ENCODE measurements at regions not wholly inside any gene's neighbourhood (a gene's known extent, or its start where the extent isn't known, plus 50 kb on each side); places are given as distances from the start of the nearest gene placed in this dataset.

DNA sequence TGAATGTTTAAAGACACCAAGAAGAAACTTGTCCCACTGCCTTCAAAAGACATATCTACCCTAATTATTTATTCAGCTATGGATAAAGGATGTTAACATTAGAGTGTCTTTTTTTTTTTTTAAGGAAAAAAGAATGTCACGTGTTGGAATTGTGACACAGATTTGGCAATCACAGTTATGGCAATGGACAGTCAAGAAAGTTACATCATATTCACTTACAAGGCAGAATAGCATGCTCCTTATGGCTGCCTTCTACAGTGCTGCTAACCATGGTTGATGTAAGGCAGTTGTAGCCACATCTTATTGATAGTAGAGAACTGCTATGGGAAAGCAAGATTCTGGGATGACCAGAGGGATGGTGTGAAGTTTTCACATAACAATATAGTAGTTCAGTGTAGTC, 128.8 kb upstream of the ZBTB20 start:
- no peaks in the 10 kb centered on the region for H3K27me3 ChIP-seq
- no peak overlapping the region for H3K4me3 ChIP-seq
- no peak for DNase-seq
- H3K27ac ChIP-seq: no peak overlapping the region
- intact Hi-C loops (cut with DNase I): no loop called here
- H3K36me3 ChIP-seq: no peaks in the 10 kb centered on the region
- no peaks in the 10 kb centered on the region for H3K4me1 ChIP-seq
- no peak for TF ChIP-seq CTCF (IDR thresholded peaks at IDR 0.05)
- H3K9ac ChIP-seq (ENCODE audit: low read depth in 2 of 2, low read length in 2 of 2): no peak overlapping the region
- no peaks in the 10 kb centered on the region for H3K9me3 ChIP-seq

GRCh38 chr3:115279939-115280338, 132.9 kb upstream of the ZBTB20 start:
- no peaks in the 10 kb centered on the region for H3K27me3 ChIP-seq
- H3K9me3 ChIP-seq: no peaks in the 10 kb centered on the region
- H3K4me1 ChIP-seq: no peaks in the 10 kb centered on the region
- H3K27ac ChIP-seq: no peak overlapping the region
- no peak for DNase-seq
- H3K36me3 ChIP-seq: no peaks in the 10 kb centered on the region
- H3K4me3 ChIP-seq: no peak overlapping the region
- TF ChIP-seq CTCF (IDR thresholded peaks at IDR 0.05): no peak
- intact Hi-C loops (cut with DNase I): no loop called here
- no peak overlapping the region for H3K9ac ChIP-seq (ENCODE audit: low read depth in 2 of 2, low read length in 2 of 2)

DNA sequence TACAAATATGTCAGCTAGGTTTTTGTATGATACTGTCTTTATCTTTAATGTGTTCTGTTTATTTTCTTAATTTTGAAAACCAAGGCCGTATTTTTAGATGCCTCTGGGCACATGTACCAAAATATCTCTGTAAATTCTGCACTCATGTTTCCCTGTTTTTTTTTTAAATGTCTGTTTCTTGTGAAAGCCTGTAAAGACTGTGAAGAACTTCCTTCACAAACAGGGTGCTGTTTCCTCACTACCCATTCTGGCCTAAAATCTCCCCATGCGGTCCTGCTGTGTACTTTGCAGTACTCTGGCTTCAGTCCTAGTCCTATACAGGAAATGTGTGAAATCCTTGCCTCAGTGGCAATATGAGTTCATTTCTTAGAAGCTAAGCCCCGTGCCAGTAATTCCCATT, 133.4 kb upstream of the ZBTB20 start:
- DNase-seq: no peak
- TF ChIP-seq CTCF (IDR thresholded peaks at IDR 0.05): no peak
- Histone ChIP-seq H3K36me3 (no peaks in the 10 kb centered on the region), H3K4me3 (no peak overlapping the region), H3K4me1 (no peaks in the 10 kb centered on the region), H3K9ac (ENCODE audit: low read depth in 2 of 2, low read length in 2 of 2) (no peak overlapping the region), H3K27me3 (no peaks in the 10 kb centered on the region), H3K9me3 (no peaks in the 10 kb centered on the region), H3K27ac (no peak overlapping the region)
- intact Hi-C loops (cut with DNase I): no loop called here

DNA sequence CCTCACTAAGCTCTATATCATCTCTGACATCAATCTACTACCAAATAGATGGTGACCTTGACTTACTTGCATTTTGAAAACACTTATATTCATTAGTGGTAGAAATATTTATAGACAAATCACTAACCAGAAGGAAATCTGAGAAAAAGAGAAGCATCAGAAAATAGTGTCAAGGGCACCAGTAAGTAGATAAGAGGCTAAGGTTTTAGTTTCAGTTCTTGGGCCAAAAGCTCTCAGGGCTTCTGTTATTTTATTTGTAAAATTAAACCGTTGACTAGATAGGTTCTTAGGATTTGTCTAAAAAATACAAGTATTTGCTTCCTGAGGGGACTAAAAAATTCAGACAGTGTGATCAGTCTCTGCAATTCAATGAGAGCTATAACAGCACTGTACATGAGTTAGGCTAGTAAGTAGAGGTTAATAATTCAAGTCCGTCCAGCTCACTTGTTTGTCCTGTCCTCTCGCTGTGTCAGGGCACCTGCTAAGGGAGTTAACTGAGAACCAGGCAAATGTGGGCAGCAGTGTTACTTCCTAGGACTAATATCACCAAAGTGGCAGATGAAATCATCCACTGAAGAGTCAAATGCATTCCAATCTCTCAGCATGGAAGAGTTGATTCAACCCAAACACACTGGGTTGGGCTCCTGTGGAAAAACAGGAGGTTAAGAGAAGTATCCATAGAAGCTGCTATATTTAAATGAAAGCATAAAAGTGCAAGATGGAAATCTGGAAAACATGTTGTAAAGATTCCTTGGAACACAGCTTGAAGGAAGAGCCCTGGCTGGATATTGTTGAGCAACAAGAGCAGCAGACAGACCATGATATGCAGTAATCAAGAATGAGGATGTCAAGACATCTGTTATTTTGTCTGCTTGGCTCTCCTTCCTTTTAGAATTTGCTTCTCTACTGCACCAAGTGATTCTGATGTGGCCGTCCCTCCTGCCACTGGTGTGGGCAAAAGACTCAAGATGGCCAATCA, 134.9 kb upstream of the ZBTB20 start:
- no peak for TF ChIP-seq CTCF (IDR thresholded peaks at IDR 0.05)
- Histone ChIP-seq H3K9ac (ENCODE audit: low read depth in 2 of 2, low read length in 2 of 2) (no peak overlapping the region), H3K9me3 (no peaks in the 10 kb centered on the region), H3K27ac (no peak overlapping the region), H3K36me3 (no peaks in the 10 kb centered on the region), H3K27me3 (no peaks in the 10 kb centered on the region), H3K4me3 (no peak overlapping the region), H3K4me1 (no peaks in the 10 kb centered on the region)
- intact Hi-C loops (cut with DNase I): no loop called here
- no peak for DNase-seq

DNA sequence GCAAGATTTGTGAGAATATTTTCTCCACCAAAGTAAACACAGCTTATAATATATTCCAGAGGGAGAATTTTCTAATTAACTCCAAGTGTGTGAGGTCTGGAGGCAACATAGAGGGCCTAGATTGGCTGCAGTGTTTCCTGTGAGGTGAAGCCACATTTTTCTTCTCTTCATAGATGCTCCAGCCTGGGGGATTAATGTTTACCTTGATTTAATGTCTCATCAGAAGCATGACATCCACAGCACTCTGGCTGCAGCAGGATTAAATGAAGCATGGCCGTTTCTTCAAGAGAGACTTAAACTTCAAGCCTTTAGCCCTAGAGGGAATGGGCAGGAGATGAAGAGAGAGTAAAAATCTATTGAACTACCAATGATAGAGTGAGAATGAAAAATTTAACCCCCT, 137.9 kb upstream of the ZBTB20 start:
- no peak for DNase-seq
- H3K9ac ChIP-seq (ENCODE audit: low read depth in 2 of 2, low read length in 2 of 2): no peak overlapping the region
- no peaks in the 10 kb centered on the region for H3K9me3 ChIP-seq
- no peaks in the 10 kb centered on the region for H3K27me3 ChIP-seq
- H3K36me3 ChIP-seq: no peaks in the 10 kb centered on the region
- H3K4me3 ChIP-seq: no peak overlapping the region
- TF ChIP-seq CTCF (IDR thresholded peaks at IDR 0.05): no peak
- intact Hi-C loops (cut with DNase I): no loop called here
- H3K4me1 ChIP-seq: no peaks in the 10 kb centered on the region
- H3K27ac ChIP-seq: no peak overlapping the region

All from colonic mucosa (tissue), 4 donors.